GM12873 (cell line): ENCODE measurements at regions not wholly inside any gene's neighbourhood (a gene's known extent, or its start where the extent isn't known, plus 50 kb on each side); places are given as distances from the start of the nearest gene placed in this dataset.

ENCODE experiments used
- TF ChIP-seq, protein P1 (sequence below): IDR thresholded peaks from 2 replicates; pipeline ENCODE4 v1.5.1; 2012; ENCODE audit warnings: low read depth, mild to moderate bottlenecking, moderate library complexity, low read length, control low read depth; ENCODE audit not compliant: insufficient read depth; ENCODE audit errors: missing control alignments

DNA sequence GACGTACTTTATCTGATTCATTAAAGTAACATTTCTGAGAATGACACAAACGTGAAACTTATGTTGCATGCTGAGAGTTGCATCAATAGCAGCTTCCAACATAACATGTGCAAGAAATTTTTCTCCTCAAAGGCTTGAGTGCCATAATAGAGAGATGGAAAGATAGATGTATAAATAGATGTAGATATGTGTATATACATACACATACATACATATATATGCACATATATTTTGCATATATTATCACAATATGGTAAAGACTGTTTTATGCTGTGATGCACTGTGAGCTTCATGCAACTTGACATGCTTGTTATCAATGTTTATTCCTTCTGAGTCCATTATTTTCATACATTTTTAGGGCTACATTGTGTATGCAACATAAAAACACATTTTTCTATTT is 270.6 kb upstream of the GALNTL6 start:
- TF ChIP-seq, protein P1, sequence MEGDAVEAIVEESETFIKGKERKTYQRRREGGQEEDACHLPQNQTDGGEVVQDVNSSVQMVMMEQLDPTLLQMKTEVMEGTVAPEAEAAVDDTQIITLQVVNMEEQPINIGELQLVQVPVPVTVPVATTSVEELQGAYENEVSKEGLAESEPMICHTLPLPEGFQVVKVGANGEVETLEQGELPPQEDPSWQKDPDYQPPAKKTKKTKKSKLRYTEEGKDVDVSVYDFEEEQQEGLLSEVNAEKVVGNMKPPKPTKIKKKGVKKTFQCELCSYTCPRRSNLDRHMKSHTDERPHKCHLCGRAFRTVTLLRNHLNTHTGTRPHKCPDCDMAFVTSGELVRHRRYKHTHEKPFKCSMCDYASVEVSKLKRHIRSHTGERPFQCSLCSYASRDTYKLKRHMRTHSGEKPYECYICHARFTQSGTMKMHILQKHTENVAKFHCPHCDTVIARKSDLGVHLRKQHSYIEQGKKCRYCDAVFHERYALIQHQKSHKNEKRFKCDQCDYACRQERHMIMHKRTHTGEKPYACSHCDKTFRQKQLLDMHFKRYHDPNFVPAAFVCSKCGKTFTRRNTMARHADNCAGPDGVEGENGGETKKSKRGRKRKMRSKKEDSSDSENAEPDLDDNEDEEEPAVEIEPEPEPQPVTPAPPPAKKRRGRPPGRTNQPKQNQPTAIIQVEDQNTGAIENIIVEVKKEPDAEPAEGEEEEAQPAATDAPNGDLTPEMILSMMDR: no peak

DNA sequence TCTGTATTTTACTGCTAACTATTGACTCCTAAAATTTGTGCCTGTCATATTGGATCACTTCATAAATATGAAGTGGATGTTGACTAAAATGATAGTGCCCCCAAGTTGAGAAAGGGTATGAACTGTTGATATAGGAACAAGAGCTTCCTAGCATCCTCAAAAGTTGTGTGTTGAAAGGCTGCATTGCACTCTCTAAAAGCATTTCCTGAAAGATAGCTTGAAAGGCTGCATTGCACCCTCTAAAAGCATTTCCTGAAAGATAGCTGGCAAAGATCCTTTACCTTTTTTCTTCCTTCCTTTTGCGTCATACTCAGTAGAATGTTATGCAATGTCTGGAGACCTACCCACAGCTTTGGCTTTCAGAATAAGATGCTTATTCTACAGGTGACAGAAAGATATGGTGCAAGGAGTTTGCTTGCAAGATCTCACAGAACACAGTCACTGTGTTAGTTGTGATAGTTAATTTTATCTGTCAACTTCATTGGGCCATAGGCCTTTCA is 274.6 kb upstream of the GALNTL6 start:
- TF ChIP-seq, protein P1: no peak

DNA sequence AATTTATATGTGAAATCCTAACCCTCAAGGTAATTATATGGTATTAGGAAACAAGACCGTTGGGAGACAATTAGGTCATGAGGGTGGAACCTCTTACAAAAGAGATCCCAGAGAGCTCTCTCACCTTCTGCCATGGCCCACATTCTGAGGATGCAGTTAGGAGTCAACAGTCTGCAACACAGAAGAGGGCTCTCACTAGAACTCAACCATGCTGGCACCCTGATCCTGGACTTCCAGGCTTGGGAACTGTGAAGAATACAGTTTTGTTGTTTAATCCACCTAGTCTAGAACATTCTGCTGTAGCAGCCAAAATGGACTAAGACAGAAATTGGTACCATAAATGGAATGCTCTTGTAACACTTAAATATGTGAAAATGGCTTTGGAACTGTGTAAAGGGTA is 278.8 kb upstream of the GALNTL6 start:
- TF ChIP-seq, protein P1: no peak

DNA sequence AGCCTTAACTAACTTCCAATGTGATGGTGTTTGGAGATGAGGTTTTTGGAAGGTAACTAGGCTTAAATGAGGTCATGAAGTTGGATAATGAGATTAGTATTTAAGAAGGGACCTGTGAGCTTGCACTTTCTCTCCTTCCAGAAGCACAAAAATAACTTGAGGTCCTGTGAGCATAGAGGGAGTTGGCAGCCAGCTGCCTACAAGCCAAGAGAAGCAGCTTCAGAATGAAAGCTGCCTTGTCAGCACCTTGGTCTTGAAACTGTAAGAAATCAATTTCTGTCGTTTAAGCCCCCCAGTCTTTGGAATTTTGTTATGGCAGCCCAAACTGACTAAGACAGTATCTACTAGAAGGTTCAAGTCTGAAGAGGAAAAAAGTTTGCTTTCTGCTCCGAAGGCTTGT is 280.2 kb upstream of the GALNTL6 start:
- TF ChIP-seq, protein P1: no peak

DNA sequence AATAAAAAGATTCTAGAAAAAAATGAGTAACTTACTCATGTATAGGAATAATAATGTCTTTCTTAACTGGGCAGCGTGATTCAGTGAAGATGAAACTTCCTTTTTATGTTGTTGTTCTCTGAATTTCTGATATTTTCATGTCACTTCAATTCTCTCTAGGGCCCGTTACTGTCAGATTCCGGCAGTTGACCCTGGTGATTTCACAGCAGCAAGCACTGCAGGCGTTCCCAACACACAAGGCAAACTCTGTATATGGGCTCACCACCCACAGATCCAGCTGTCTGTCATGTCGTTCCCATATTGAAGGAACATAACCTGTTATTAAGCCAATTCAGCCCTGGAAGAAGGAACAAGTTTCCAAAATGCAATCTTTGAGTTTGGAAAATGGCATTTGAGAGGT is 288.3 kb upstream of the GALNTL6 start:
- TF ChIP-seq, protein P1: no peak

DNA sequence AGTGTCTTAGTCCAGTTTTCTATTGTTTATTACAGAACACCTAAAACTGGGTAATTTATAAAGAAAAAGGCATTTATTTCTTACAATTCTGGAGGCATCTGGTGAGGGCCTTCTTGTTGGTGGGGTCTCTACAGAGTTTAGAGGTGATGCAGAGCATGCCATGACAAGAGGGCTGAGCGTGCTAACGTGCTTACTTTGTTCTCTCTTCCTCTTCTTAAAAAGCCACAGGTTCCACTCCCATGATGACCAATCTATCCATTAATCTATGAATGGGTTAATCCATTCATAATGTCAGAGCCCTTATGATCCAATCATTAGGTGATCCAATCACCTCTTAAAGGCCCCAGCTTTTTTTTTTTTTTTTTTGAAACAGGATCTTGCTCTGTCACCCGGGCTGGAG is 291.5 kb upstream of the GALNTL6 start:
- TF ChIP-seq, protein P1: no peak

DNA sequence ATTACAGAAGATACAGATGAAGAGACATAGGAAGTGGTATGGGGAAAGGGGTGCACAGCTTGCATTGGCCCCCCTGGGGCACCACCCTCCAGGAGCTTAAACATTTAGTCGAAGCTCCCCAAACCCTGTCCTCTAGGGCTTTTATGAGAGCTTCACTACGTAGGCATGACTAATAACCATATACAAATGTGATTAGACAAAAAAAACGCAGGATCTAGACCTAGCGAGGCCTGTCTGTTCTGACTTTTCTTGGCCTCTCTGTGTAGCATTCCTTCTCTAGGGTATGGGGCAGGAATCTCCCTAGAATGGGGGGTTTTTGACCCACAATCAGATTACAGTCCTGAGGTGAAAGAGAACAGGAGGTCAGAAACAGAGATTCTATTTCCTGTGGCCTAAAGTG is 293.7 kb upstream of the GALNTL6 start:
- TF ChIP-seq, protein P1: no peak
